HG03520 (cell line): ENCODE measurements at regions not wholly inside any gene's neighbourhood (a gene's known extent, or its start where the extent isn't known, plus 50 kb on each side); places are given as distances from the start of the nearest gene placed in this dataset.
"Not testable (repeated sequence)": the region's sequence is repeated elsewhere in the genome, so short reads cannot be mapped to it uniquely, and the experiment has no call there.

Source experiments
- ATAC-seq: cut with Tn5 transposase; IDR thresholded peaks from one replicate; pipeline ENCODE4 v1.9.1; 2021; ENCODE audit warnings: mild to moderate bottlenecking, moderate library complexity; ENCODE audit not compliant: unreplicated experiment

GRCh38 chr2:226300196-226300886 lies 499.3 kb downstream of the IRS1 start:
- peak; percentile 77 for ATAC-seq

- ATAC-seq = no peak
These were observed 499.8 kb downstream of the IRS1 start for GRCh38 chr2:226299771-226300170.

GRCh38 chr2:226295681-226296080 lies 503.9 kb downstream of the IRS1 start:
- no peak for ATAC-seq

- no peak for ATAC-seq
These were observed 504.5 kb downstream of the IRS1 start for GRCh38 chr2:226295123-226295522.

DNA sequence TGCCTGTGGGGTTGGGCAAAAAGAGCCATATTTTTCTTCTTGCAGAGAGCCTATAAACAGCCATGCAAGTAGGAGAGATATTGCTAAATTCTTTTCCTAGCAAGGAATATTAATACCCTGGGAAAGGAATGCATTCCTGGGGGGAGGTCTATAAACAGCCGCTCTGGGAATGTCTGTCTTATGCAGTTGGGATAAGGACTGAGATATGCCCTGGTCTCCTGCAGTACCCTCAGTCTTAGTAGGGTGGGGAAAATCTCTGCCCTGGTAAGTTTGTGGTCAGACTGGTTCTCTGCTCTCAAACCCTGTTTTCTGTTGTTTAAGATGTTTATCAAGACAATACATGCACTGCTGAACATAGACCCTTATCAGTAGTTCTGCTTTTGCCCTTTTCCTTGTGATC lies 508.3 kb downstream of the IRS1 start:
- not testable (repeated sequence) for ATAC-seq

GRCh38 chr2:226286916-226287315 lies 512.7 kb downstream of the IRS1 start:
- no peak for ATAC-seq

GRCh38 chr2:226283796-226284195 lies 515.8 kb downstream of the IRS1 start:
- ATAC-seq = no peak

GRCh38 chr2:226282151-226282550 lies 517.5 kb downstream of the IRS1 start:
- no peak for ATAC-seq

GRCh38 chr2:226280136-226280535 lies 519.5 kb downstream of the IRS1 start:
- not testable (repeated sequence) for ATAC-seq

DNA sequence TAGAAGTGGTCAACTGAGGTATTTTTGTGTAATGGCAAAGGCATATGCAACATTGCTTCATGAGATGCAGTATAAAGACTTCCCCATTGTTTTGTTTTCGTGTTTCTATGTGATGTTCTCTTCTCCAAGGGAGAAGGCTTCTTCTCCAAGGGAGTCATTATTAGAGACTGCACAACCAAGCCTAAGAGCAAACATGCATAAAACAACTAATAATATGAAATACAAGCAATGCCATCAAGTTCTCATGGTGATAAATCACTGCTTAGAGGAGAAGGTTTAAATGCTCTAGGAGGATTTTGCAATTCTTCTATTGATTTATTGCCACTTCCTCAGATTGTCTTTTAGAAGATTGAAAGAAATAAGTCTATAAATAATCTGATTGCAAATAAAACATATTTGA lies 524.4 kb downstream of the IRS1 start:
- ATAC-seq = no peak

GRCh38 chr2:226274143-226274542 lies 525.5 kb downstream of the IRS1 start:
- no peak for ATAC-seq

DNA sequence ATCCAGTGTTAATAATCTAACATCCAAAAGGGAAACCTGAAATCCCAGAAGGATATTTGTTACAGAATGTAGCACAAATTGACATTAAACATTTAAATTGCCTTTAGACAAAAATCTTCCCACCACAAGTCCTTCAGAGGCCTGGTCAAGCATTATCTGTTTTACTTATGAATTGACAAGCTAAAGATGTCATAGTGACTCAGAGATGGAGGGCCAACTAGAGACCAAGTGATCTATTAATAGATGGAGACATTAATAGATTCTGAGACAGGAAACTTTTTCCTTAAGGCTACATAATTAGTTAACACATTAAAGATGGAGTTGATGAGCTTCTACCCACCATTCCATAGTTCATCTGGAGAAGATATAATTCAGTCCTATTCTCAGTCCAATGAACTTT lies 526.2 kb downstream of the IRS1 start:
- ATAC-seq = no peak

GRCh38 chr2:226272435-226272834 lies 527.2 kb downstream of the IRS1 start:
- no peak for ATAC-seq

GRCh38 chr2:226270285-226271058 lies 529.1 kb downstream of the IRS1 start:
- ATAC-seq = no peak

- ATAC-seq = no peak
These were observed 531.9 kb downstream of the IRS1 start for GRCh38 chr2:226267516-226268289.

- no peak for ATAC-seq
These were observed 542.8 kb downstream of the IRS1 start for GRCh38 chr2:226256709-226257376.

DNA sequence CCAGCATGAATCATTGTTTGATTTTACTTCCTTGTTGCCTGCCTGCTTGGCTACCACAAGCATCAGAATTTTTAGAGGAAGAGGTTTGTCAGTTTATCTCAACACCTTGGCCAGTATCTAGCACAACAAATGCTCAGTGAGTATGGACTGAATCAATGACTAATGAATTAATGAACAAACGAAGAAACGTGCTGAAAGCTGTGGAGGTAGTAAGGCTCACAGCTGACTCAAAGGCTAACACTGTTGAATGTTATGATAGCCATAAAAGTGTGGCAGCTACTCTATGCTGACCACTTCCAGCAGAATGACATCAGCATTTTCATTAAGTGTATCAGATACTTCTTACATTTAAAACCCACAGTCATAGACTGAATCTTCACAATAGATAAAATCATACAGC lies 543.4 kb downstream of the IRS1 start:
- no peak for ATAC-seq

DNA sequence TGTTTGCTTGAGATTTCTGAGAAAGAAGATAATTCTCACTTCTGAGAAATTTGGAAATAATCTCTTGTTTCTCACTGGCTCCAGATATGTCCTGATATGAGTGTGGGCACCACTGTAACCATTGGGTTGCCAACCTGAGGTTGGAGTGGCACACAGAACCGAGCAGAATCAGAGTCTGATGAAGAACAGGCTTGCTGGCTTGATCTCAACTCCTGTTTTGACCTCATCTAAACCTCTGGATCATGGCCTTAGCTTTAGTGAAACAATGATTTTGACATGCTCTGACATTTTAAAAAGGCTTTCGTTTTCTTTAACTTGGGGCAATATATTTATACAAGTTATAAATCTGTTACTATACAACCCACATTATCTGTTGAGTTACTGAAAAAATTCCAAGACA lies 548.0 kb downstream of the IRS1 start:
- no peak for ATAC-seq

DNA sequence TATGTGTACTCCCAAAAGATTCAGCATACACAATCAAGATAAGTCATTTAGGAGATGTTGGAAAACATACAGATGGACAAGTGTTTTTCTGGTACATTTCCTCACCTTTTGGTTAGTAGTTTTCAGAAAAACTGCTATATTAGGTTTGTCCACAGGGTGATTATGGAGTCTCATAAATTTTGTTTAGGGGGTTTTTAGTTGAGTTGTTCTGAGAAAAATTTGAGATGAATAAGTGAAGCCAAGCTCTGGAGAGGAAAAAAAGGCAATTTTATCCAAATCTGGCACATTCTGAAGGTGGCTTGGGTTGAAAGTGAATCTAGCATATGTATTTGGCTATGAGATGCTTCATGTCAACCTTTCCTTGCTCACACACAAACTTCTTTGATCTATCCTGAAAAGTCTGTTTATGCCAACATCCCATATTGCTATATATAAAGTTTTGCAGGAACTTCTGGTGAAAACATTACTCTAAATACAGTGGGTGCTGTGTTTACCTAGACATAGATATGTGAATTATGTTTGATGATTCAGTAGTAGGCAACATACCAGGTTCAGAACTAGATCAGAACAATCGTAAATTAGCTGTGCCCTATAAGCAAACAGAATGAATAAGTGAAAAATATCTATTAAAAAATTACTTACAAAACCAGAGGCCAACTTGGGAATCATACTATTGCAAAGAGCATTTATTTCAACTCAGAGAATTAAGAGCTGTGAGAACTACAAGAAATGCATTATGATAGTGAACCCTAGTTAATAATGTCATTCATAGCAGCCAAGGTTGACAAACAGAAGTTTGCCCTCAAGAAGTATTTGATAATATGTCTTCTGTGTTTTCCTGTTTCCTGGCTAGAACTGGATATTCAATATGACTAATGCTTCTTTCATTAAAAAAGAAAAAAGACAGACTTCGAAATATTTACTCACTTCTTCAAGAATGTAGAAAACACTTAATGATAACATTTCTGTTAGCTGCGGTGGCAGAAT lies 552.0 kb downstream of the IRS1 start:
- no peak for ATAC-seq

- no peak for ATAC-seq
These were observed 565.4 kb downstream of the IRS1 start for GRCh38 chr2:226234187-226234586.
